GM18867 (cell line): ENCODE measurements at regions not wholly inside any gene's neighbourhood (a gene's known extent, or its start where the extent isn't known, plus 50 kb on each side); places are given as distances from the start of the nearest gene placed in this dataset.

Experiments used
- ATAC-seq: cut with Tn5 transposase; IDR thresholded peaks from one replicate; pipeline ENCODE4 v1.9.1; 2021; ENCODE audit warnings: mild to moderate bottlenecking, moderate library complexity; ENCODE audit not compliant: unreplicated experiment

- no peak for ATAC-seq
These were observed 917.0 kb downstream of the TUSC7 start for GRCh38 chr3:117626577-117626976.

DNA sequence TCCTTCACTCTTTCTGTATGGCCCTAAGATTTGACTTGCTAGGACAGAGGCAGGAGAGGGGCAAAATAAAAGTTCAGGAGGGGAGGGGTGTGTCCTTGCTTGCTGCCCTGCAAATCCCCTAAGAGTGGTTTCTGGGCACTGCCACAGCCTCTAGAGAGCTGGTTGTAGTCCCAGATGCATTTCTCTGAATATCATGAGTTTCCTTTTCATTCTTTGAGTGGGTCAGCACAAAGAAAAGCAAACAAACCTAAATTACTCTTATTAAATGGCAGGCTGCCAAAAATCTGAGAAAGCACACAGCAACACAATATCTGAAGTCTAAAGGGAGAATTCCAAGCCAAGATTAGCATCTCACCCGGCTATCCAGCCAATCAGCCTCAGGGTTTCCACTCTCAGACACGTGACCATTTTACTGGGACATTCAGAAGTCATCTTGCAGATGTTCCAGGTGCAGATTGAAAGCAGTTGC lies 919.3 kb downstream of the TUSC7 start:
- no peak for ATAC-seq

DNA sequence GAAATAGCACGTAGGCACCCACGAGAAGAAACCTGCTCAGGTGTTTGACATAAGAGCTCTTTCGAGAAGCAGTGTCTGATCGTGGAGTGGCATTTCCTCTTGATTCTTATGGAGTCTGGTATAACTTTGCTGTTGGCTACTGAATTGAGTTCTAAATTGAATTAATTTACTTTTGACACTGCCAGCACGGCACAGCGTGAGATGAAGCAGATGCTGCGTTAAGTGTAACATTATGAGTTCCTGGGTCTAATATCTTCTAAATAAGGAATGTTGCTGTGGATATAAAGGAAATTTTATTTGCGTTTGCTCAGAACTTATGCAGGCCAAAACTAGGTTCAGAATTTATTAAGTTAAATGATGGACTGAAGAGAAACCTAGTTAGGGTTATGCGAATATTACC lies 919.9 kb downstream of the TUSC7 start:
- no peak for ATAC-seq

DNA sequence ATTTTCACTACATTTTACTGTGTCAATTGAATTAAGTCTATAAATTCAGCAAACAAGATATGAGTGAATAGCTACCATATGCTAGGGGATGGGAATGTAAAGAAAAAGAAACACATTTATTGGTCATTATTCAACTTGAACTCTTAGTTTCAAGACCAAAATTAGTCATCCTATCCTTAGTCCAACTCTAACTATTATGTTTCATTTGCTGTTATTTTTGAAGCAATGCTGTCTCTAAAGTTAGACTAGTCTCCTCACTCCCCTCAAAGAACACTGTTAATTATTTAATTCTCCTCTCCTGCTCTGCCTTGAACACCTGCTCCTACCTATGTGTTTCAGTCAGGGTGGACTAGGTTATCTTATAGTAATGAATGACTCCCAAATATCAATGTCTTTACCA lies 920.9 kb downstream of the TUSC7 start:
- ATAC-seq, result peak; percentile 49

- no peak for ATAC-seq
These were observed 921.3 kb downstream of the TUSC7 start for GRCh38 chr3:117630885-117631284.

DNA sequence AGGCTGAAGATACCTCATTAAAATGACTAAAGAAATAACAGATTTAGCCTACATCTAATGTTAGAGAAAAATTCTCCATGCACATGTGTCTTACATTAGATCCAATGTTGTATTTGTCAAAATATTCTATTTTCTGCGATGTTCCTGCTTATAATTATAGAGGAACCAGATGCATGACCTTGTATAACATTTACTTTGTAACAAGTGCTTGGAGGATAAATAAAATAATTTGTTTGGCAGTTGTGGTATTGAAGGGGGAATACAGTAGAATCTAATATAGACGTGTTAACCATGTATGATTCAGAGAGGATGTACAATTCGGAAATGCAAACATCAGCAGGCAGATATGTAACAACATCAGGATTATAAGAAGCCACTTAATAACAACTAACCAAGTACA lies 922.2 kb downstream of the TUSC7 start:
- no peak for ATAC-seq

GRCh38 chr3:117632191-117632590 lies 922.6 kb downstream of the TUSC7 start:
- no peak for ATAC-seq

- peak; percentile 64 for ATAC-seq
These were observed 923.6 kb downstream of the TUSC7 start for GRCh38 chr3:117633207-117633606.

- ATAC-seq, result no peak
These were observed 928.1 kb downstream of the TUSC7 start for GRCh38 chr3:117637666-117638065.

DNA sequence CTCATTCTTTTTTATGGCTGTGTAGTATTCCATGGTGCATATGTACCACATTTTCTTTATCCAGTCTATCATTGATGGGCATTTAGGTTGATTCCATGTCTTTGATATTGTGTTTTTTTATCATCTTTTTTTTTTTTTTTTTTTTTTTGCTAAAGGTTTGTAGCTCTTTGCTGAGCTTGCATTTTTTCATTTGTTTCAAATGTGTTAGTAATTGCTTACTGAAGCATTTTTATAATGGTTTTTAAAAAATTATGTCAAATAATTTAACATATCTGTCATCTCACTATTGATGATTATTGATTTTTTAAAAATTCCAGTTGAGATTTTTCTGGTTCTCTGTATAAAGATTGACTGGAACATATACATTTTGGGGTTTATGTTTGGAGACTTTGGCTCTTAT lies 934.6 kb downstream of the TUSC7 start:
- ATAC-seq, result no peak

GRCh38 chr3:117645561-117646242 lies 936.1 kb downstream of the TUSC7 start:
- ATAC-seq, result peak; percentile 94

- no peak for ATAC-seq
These were observed 937.9 kb downstream of the TUSC7 start for GRCh38 chr3:117647435-117647834.

DNA sequence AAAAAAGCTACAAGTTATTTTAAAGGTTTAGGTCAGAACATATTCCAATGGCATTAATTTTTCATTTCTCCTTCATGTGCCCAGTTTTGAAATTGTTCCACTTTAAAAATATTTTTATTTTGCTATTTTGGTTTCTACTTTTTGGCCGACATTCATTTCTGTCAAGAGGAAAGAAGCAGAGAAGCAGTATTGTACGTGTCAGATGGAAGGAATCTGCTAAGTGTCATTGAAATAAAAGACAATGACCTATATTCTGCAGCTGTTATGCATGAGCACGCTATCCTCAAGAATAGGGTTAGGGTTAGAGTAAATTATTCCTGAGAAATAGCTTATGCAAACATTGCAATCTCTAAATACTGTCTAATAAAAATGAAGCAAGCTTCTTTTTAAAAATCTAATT lies 941.7 kb downstream of the TUSC7 start:
- no peak for ATAC-seq

DNA sequence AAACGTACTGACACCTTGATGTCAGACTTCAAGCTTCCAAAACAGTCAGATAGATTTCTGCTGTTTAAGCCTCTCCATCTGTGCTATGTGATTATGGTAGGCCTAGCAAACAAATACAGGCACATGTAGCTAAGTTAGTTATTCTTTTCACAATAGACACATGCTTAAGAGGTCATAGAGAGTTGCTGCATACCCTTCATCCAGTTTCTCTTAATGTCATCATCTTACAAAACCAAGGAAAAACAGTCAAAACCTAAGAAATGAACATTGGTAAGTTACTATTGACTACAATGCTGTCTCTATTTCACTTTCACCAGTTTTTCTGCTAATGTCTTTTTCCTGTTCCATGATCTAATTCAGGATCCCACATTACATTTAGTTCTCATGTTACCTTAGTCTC lies 946.8 kb downstream of the TUSC7 start:
- no peak for ATAC-seq

- no peak for ATAC-seq
These were observed 947.7 kb downstream of the TUSC7 start for GRCh38 chr3:117657278-117657677.

GRCh38 chr3:117660941-117661817 lies 951.6 kb downstream of the TUSC7 start:
- no peak for ATAC-seq

DNA sequence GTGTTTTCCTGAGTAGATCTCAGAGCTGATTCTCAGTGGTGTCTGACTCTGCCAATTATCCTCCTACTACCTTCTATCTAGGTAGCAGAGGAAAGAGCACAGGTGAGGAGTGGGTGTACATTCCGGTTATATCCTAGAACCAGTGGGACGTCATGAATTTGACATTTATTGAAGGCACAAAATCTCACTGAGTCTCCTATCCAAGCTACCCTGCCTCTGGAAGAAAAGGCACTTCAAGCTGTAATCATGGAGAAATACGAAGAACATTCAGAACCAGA lies 952.2 kb downstream of the TUSC7 start:
- ATAC-seq, result no peak

- no peak for ATAC-seq
These were observed 955.7 kb downstream of the TUSC7 start for GRCh38 chr3:117665296-117665695.

GRCh38 chr3:117666325-117666724 lies 956.7 kb downstream of the TUSC7 start:
- ATAC-seq, result no peak

- ATAC-seq, result no peak
These were observed 957.2 kb downstream of the TUSC7 start for GRCh38 chr3:117666812-117667211.

- ATAC-seq, result no peak
These were observed 960.2 kb downstream of the TUSC7 start for GRCh38 chr3:117669774-117670173.

DNA sequence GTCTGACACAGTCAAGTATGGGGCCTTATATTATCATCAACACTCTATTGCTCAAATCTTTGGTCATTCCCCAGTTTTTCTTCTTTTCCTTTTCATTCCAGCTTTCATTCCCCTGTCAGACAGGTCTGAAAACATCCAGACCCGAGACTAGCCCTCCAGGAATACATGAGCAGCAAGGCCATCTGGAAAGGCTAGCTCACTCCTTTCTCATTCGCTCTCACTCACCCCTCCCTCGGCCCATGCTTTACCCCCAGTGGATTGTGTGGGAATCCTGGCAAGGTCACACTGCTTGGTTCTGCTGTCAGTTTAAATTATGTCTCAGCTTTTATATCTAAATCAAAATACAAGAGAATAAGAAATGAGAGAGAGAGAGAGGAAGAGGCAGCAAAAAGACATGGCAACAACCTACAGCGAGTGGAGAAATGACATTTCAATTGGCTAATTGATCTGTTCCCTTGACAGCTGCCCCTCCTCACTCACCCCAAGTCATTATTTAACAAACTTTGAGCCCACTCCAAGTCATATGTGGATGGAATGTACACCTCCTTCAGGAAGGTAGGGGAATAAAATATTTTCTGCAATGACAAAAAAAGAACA lies 962.2 kb downstream of the TUSC7 start:
- no peak for ATAC-seq
